Activated effector memory CD4-positive, alpha-beta T cell treated with Interleukin-2 at 50 U/mL for 16 hours (primary cell): ENCODE measurements at regions not wholly inside any gene's neighbourhood (a gene's known extent, or its start where the extent isn't known, plus 50 kb on each side); places are given as distances from the start of the nearest gene placed in this dataset.
A peak's percentile ranks its signal among the peaks of the same experiment; 100 is the strongest.
"Not testable (repeated sequence)": the region's sequence is repeated elsewhere in the genome, so short reads cannot be mapped to it uniquely, and the experiment has no call there.

ENCODE experiments used
- DNase-seq: peaks from one replicate; pipeline ENCODE4 v3.0.0-alpha.2; 2020

DNA sequence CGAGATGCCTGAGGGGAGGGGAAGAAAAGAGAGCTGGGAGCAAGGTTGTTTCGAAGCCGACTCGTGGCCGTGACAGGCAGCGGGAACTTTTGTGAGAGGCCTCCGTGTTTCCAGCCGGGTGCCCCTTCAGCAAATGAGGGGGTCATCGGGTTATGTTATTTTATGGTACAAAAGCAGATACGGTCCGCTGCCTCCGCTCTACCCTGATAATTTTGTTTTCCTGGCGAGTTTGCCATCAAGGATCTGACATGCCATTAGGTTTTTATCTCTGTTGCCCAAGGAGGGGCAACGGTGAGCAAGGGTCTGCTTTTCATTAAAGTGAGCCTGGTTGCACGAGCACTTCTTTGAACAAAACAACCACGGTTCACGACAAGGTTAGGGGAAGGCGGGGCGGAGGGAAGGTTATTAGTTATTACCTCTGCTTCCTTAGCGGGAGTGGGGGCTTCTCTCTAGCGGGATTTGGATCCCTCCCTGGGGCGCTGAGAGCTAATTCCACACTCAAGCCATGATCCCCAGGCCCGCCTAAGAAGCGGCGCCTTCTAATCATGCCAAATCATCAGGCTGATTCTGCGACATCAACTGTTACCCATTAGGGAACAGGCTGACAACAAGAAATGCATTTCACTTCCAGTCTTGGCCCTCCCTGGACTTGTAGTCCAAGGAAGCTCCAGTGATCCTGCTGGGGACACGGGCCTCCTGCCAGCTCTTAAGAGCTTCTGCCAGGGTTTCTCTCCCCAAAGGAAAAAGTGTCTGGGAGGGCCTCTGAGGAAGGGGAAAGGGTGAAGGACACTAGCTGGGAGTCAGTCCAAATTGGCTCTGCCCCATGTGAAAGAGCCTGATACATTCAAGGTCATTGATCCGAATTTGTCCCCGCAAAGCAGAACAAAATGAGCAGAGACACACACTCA is 617.7 kb downstream of the MID1IP1 start:
- no peak for DNase-seq

GRCh38 chrX:39421006-39421405 is 619.7 kb downstream of the MID1IP1 start:
- DNase-seq: no peak

DNA sequence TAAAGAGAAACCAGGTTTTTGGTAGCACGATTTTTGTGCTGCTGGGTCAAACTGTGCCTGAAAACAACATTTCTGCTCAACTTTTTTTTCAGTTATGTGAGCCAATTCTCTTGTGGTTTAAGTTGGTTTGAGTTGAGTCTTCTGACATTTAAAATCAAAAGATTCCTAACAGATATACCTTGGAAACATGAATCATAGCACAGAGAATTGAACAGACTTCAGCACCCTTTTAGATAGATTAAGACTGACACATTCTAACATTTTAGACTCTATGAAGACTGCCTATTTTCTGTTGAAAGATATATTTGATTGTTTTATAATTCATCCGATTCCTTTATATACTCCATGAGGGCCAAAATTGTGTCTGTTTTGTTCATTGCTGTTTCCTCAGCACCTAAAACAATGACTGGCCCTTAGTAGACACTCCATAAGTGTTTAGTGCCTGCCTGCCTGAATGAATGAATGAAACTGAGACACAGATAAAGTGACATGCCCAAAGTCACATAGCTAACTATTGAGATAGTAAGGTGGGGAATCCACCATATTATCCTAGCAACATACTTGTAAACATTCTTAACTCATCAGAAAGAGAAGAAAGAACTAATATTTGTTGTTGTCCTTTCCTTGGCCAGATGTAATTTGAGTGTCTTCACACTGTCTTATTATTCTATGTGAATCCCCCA is 624.0 kb downstream of the MID1IP1 start:
- DNase-seq: no peak

DNA sequence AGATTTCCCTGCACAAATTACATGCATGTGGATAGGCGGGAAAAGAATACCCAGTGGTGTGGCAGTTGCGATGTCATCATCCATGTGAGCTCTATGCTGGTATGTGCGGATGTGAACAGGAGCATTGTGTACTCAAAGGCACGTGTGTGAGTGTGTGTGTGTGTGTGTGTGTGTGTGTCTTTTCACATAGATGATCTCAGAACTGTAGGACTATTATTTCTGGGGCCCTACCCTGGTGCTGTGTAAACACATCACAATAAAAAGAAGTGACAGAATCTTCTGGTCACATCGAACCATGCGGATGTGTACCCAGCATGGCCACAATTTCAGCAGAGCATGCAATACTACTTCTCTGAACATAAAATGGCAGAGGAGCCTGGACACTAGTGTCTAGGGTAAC is 624.8 kb downstream of the MID1IP1 start:
- no peak for DNase-seq

GRCh38 chrX:39427492-39427891 is 626.2 kb downstream of the MID1IP1 start:
- DNase-seq: no peak

DNA sequence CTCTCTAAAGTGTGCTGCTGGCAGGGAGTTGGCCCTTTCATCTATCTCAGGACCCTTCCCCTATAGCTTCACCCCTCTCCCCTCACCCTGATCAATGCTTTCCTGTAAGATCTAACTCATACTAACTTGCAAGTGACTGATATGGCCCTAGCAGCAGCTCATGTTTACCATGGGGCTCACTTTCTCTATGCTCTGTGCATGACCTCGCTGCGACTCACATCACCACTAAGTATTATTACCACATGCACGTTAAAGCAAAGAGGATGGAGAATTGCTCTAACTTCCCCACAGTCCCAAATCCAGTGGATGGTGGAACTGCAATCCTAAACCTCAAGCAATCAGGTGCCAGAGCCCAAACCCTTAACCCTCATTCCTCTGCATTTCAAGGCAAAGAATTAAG is 626.6 kb downstream of the MID1IP1 start:
- DNase-seq: no peak

DNA sequence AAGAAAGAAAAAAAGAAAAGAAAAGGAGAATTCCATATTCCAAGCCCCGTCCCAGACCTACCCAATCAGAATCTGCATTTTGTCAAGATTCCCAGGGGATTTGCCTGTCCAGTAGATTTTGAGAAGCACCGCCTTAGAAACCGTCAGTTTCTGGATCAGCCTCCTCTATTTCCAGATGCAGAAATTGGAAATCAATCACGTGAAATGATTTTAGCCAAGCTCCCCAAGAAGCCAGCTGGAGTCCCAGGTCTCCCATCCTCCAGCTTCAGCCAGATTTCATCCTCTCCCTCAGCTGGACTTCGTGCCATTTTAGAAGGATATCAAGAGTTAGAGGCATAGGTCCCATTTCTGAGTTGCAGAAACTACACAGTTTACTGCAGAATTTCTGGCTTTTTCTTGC is 629.3 kb downstream of the MID1IP1 start:
- DNase-seq: no peak

DNA sequence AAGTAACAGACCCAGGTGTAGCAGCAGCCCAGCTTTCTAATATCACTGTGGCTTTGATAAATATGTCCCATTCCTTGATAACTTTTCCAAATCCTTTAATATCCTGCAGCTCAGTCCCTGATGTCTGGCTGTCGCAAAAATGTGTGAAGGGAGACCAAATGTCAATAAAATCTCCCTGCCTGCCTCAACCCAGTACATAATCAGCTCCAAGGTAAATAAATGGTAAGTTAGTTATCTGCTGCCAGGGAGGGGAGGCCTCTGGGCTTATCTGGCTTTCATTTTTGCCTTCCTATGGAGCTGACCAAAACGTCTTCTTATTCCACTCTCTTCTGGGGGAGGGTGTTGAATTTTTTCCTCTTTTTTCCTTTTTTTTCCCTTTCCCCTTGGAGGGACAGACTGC is 630.6 kb downstream of the MID1IP1 start:
- DNase-seq: no peak

- DNase-seq: not testable (repeated sequence)
These were observed 633.4 kb downstream of the MID1IP1 start for GRCh38 chrX:39434671-39435070.

DNA sequence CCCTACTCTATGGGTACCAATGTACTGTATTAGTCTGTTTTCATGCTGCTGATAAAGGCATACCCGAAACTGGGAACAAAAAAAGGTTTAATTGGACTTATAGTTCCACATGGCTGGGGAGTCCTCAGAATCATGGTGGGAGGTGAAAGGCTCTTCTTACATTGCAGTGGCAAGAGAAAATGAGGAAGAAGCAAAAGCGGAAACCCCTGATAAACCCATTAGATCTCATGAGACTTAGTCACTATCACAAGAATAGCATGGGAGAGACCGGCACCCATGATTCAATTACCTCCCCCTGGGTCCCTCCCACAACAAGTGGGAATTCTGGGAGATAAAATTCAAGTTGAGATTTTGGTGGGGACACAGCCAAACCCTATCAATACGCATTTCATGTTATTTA is 635.3 kb downstream of the MID1IP1 start:
- DNase-seq: not testable (repeated sequence)

GRCh38 chrX:39437670-39438441 is 636.6 kb downstream of the MID1IP1 start:
- no peak for DNase-seq

- DNase-seq: no peak
These were observed 637.6 kb downstream of the MID1IP1 start for GRCh38 chrX:39438603-39439602.

- no peak for DNase-seq
These were observed 638.9 kb downstream of the MID1IP1 start for GRCh38 chrX:39439906-39440798.

DNA sequence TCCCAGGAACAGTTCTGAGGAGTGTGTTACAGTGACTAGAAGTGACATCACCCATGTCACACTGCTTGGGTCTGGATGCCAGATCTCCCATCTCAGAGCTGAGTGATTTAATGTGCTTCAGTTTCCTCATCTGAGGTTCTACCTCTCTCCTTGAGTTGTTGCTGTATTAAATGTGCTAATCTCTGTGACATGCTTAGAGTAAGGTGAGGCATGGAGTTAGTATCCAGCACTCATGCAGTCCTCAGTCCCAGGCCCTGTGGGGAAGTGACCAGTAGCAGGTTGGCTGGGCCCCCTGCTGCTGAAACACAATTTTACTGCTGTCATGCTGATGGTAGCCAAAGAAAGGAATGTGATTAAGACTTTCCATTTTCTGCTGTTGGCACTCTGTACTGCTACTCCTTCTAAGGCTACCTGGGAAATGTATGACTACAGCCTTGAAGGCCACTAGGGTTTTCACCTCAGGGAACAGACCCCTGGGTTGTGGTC is 639.6 kb downstream of the MID1IP1 start:
- DNase-seq: no peak

- no peak for DNase-seq
These were observed 641.1 kb downstream of the MID1IP1 start for GRCh38 chrX:39442332-39442731.

DNA sequence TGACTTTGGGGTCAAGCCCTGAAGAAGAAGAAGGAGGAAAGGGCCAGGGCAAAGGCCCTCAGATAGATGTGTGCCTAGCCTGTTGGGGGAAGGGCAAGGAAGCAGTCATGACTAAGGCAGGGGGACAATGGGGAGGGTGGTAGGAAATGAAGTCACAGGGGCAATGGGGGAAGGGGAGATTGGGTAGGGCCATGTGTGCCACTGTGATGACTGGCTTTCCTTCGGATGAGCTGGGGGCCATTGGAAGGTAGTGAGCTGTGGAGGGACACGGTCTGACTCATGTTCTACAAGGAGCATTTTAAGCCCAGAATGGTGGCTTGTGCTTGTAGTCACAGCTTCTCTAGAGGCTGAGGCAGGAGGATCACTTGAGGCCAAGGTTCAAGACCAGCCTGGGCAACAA is 642.0 kb downstream of the MID1IP1 start:
- DNase-seq: no peak

DNA sequence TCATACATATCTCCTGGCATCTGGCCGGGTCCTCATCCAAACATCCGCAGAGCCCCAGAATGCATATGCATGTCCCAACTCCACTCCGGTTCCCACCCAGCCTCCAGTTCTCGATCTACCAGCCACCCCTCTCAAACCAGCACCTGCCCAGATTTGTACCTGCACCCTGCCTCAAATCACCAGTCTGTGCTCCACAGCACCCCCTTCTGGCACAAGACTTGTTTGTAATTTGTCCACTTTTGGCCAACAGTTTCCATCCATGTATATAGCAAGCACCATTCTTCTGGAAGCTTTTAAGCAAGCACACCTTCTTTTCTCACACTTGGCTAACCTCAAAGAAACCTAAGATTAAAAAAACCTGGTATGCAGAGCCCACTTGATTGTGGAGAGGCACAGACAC is 644.1 kb downstream of the MID1IP1 start:
- DNase-seq: peak; percentile 1

- DNase-seq: no peak
These were observed 648.1 kb downstream of the MID1IP1 start for GRCh38 chrX:39449352-39449751.

GRCh38 chrX:39450234-39450977 is 647.4 kb downstream of the BCOR start:
- DNase-seq: no peak

DNA sequence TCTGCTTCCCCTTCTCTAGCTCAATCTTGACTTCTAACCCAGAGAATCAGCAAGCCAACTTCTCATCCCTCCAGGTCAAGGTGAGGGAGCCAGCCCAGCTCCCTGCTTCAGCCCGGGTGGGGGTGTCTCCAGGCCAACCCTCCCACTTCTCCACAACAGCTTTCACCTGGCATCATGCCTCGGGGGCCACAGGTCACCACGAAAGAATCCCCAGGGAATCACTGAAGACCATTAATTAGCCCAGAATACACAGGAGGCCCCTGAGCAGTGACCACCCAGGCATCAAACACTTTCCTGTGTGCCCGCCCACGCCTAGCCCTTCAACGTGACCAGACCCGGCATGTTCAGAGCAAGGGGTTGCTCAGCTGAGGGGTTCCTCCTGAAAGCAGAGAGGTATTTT is 646.7 kb downstream of the BCOR start:
- DNase-seq: no peak
